ENCODE measurements at regions not wholly inside any gene's neighbourhood (a gene's known extent, or its start where the extent isn't known, plus 50 kb on each side); places are given as distances from the start of the nearest gene placed in this dataset.
"Not testable (repeated sequence)": the region's sequence is repeated elsewhere in the genome, so short reads cannot be mapped to it uniquely, and the experiment has no call there.

- not testable (repeated sequence) for DNase-seq (ENCODE audit: low spot score)
These were observed 3837.8 kb upstream of the OR11H1 start for GRCh38 chr22:11690170-11690569.

GRCh38 chr22:11703588-11703987 is 3824.4 kb upstream of the OR11H1 start:
- peak; percentile 0 for DNase-seq (ENCODE audit: low spot score)

GRCh38 chr22:11706826-11707225 is 3821.2 kb upstream of the OR11H1 start:
- DNase-seq (ENCODE audit: low spot score), result not testable (repeated sequence)
